SU-DHL-6 (cell line): ENCODE measurements at regions not wholly inside any gene's neighbourhood (a gene's known extent, or its start where the extent isn't known, plus 50 kb on each side); places are given as distances from the start of the nearest gene placed in this dataset.

Experiments used
- H2AFZ ChIP-seq: fragments of 200-600 bp; sonication (generic); 2 replicates; pipeline ENCODE4 v1.6.1; 2014; ENCODE audit warnings: low read depth, mild to moderate bottlenecking, moderate library complexity, mixed read lengths, antibody characterized with exemption, low read length; ENCODE audit not compliant: severe bottlenecking
- H3F3A ChIP-seq: fragments of 200-600 bp; shearing (Covaris generic); 2 replicates; pipeline ENCODE4 v1.6.0; 2016; ENCODE audit warnings: antibody characterized with exemption, mild to moderate bottlenecking; ENCODE audit not compliant: insufficient read depth
- H3K27ac ChIP-seq: fragments of 200-600 bp; sonication (generic); 2 replicates; pipeline ENCODE4 v1.5.1; 2016; ENCODE audit warnings: low read depth, mild to moderate bottlenecking, low read length, moderate library complexity, mixed read lengths
- H3K27me3 ChIP-seq: fragments of 200-600 bp; sonication (generic), shearing (Covaris generic); 2 replicates; pipeline ENCODE4 v1.6.0; 2014; ENCODE audit warnings: mild to moderate bottlenecking, low read length
- H3K36me3 ChIP-seq: fragments of 200-600 bp; sonication (generic); 2 replicates; pipeline ENCODE4 v1.6.1; 2014; ENCODE audit warnings: mild to moderate bottlenecking, low read length, mixed read lengths
- H3K4me2 ChIP-seq: fragments of 300-600, 200-600 bp; shearing (Covaris generic), sonication (generic); 2 replicates; pipeline ENCODE4 v1.6.0; 2014; ENCODE audit warnings: low read length, low read depth, mild to moderate bottlenecking; ENCODE audit not compliant: poor library complexity, severe bottlenecking
- H3K4me3 ChIP-seq: fragments of 200-600 bp; sonication (generic); 2 replicates; pipeline ENCODE4 v1.5.1; 2014; ENCODE audit warnings: antibody characterized with exemption, low read length, mild to moderate bottlenecking, mixed read lengths; ENCODE audit not compliant: insufficient read depth, poor library complexity, severe bottlenecking
- H3K79me2 ChIP-seq: fragments of 200-600 bp; sonication (generic); 2 replicates; pipeline ENCODE4 v1.6.1; 2014; ENCODE audit warnings: mild to moderate bottlenecking, low read length, moderate library complexity; ENCODE audit not compliant: insufficient read depth
- H3K9ac ChIP-seq: fragments of 200-600 bp; sonication (generic); 2 replicates; pipeline ENCODE4 v1.7.0; 2014; ENCODE audit warnings: mild to moderate bottlenecking, low read length
- H3K9me2 ChIP-seq: fragments of 200-600 bp; sonication (generic); replicated peaks from 2 replicates; pipeline ENCODE4 v1.6.1; 2014; ENCODE audit warnings: low read length; ENCODE audit not compliant: insufficient read depth
- H3K9me3 ChIP-seq: fragments of 200-600 bp; sonication (generic); 2 replicates; pipeline ENCODE4 v1.6.1; 2014; ENCODE audit warnings: low read length, mixed read lengths; ENCODE audit not compliant: insufficient read depth
- H4K20me1 ChIP-seq: fragments of 200-600 bp; sonication (generic); 2 replicates; pipeline ENCODE4 v1.6.1; 2014; ENCODE audit warnings: low read depth, mild to moderate bottlenecking, antibody characterized with exemption, low read length, moderate library complexity, mixed read lengths
- EZH2phosphoT487 ChIP-seq: fragments of 200-600 bp; sonication (generic), shearing (Covaris generic); conservative IDR thresholded peaks from 2 replicates; pipeline ENCODE4 v1.6.1; 2018; ENCODE audit warnings: mild to moderate bottlenecking, antibody characterized with exemption, low read length, moderate library complexity, mixed read lengths
- TF ChIP-seq, protein P1 (sequence below): fragments of 200-600 bp; sonication (generic); IDR thresholded peaks from one replicate; pipeline ENCODE4 v1.5.1; 2017; ENCODE audit warnings: antibody characterized with exemption, mild to moderate bottlenecking, low read length, moderate library complexity; ENCODE audit not compliant: insufficient read depth, poor library complexity, severe bottlenecking

DNA sequence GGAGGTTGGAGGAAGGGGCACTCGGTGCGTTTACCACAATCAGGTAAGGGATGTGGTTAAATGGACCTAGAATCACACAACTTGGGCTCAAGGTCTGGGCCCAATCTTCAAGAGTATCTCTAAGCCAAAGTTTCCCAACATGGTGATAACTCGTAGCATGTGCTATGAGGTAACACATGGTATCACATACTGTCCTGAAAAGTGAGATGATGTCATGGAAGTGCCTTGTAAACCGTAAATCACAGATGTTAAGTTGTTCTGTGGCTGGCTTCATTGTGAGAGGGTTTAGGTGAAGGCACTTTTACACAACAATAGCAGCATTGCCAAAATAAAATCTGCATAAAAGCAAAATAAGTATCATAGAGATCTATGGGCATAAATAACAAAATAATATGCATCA, 551.8 kb downstream of the PLCL1 start:
- Histone ChIP-seq H3K27me3 (no peaks in the 10 kb centered on the region), H2AFZ (no peak overlapping the region), H3K36me3 (no peaks in the 10 kb centered on the region), H3K9me3 (no peaks in the 10 kb centered on the region), H3K4me3 (no peak overlapping the region), H3K79me2 (no peaks in the 10 kb centered on the region), H4K20me1 (no peaks in the 10 kb centered on the region), H3K9ac (no peak overlapping the region), H3F3A (no peaks in the 10 kb centered on the region), H3K9me2 (no peaks in the 10 kb centered on the region), H3K27ac (no peak overlapping the region), H3K4me2 (no peak overlapping the region)
- TF ChIP-seq EZH2phosphoT487 = no peak
- TF ChIP-seq, protein P1, sequence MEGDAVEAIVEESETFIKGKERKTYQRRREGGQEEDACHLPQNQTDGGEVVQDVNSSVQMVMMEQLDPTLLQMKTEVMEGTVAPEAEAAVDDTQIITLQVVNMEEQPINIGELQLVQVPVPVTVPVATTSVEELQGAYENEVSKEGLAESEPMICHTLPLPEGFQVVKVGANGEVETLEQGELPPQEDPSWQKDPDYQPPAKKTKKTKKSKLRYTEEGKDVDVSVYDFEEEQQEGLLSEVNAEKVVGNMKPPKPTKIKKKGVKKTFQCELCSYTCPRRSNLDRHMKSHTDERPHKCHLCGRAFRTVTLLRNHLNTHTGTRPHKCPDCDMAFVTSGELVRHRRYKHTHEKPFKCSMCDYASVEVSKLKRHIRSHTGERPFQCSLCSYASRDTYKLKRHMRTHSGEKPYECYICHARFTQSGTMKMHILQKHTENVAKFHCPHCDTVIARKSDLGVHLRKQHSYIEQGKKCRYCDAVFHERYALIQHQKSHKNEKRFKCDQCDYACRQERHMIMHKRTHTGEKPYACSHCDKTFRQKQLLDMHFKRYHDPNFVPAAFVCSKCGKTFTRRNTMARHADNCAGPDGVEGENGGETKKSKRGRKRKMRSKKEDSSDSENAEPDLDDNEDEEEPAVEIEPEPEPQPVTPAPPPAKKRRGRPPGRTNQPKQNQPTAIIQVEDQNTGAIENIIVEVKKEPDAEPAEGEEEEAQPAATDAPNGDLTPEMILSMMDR = no peak

DNA sequence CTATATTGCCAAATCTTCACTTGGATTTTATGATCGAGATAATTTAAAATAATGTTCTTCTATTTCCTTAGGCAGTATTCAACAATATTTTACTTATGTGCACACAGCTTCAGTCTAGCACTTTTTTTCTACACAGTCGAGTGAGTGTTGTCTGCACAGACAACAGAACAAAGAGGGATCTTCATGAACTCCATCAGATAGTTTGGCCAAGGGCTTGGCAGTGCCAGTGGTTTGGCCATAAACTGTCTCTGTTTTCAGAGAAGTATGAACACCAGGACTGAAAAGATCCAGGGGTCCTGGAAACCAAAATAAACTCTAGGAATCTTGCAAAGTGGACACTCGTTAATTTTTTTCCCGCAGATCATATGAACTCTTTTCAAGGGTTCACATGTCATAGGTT, 547.3 kb downstream of the PLCL1 start:
- no peak overlapping the region for H3K27ac ChIP-seq
- no peaks in the 10 kb centered on the region for H3K27me3 ChIP-seq
- no peaks in the 10 kb centered on the region for H3K9me2 ChIP-seq
- H3K4me2 ChIP-seq = no peak overlapping the region
- no peak overlapping the region for H3K4me3 ChIP-seq
- H2AFZ ChIP-seq = no peak overlapping the region
- H4K20me1 ChIP-seq = no peaks in the 10 kb centered on the region
- no peaks in the 10 kb centered on the region for H3K79me2 ChIP-seq
- H3K9me3 ChIP-seq = no peaks in the 10 kb centered on the region
- TF ChIP-seq, protein P1 = no peak
- TF ChIP-seq EZH2phosphoT487 = no peak
- H3F3A ChIP-seq = no peaks in the 10 kb centered on the region
- no peaks in the 10 kb centered on the region for H3K36me3 ChIP-seq
- H3K9ac ChIP-seq = no peak overlapping the region

DNA sequence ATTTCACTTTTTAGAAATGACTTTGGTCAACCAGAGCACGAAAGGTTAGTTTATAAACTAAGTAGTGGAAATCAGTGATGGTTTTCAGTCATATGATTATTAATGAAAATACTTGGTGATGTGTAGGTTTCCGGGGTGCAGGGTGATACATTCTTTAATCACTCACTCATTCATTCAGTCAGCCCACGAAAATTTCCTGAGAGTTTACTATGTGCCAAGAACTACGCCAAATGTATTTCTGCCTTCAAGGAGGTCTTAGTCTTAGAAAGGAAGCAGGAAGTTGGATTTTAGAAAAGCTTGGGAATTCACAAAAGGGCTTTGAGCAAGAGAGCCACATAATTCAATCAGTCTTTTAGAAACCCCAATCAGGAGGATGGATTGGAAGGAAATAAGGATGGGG, 543.6 kb downstream of the PLCL1 start:
- no peaks in the 10 kb centered on the region for H3K27me3 ChIP-seq
- H3K9ac ChIP-seq = no peak overlapping the region
- H3K79me2 ChIP-seq = no peaks in the 10 kb centered on the region
- no peak overlapping the region for H2AFZ ChIP-seq
- H3K27ac ChIP-seq = no peak overlapping the region
- H3K9me2 ChIP-seq = no peaks in the 10 kb centered on the region
- no peak overlapping the region for H3K4me3 ChIP-seq
- no peaks in the 10 kb centered on the region for H3F3A ChIP-seq
- TF ChIP-seq, protein P1 = no peak
- TF ChIP-seq EZH2phosphoT487 = no peak
- H3K36me3 ChIP-seq = no peaks in the 10 kb centered on the region
- H3K9me3 ChIP-seq = no peaks in the 10 kb centered on the region
- no peak overlapping the region for H3K4me2 ChIP-seq
- no peaks in the 10 kb centered on the region for H4K20me1 ChIP-seq
